ENCODE measurements at regions not wholly inside any gene's neighbourhood (a gene's known extent, or its start where the extent isn't known, plus 50 kb on each side); places are given as distances from the start of the nearest gene placed in this dataset.
A peak's percentile ranks its signal among the peaks of the same experiment; 100 is the strongest.
"Not testable (repeated sequence)": the region's sequence is repeated elsewhere in the genome, so short reads cannot be mapped to it uniquely, and the experiment has no call there.

DNA sequence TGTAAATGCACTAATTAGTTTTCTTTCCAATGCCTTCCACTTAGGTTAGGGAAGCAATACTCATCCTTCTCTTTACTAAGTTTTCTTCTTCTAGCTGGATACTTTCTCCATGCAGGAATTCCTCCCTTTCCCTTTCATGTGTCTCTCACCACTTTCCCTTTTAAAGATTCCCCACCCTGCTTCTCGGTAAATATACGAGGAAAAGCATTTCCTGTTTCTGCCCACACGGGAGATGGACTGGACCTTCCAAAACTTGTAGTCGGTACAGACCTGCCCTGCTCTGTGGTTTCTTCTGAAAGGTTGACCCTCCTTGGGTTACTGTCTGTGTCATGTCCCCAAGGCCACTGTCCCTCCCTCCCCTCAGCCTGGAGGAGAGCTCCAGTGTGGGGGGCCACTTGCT, 58.9 kb upstream of the LYZL2 start:
- intact Hi-C loops (cut with micrococcal nuclease; ENCODE audit: unreplicated experiment) = loop anchor here (5.0 kb wide), 1 partner anchor 39 kb away; no protein-coding TSS in a partner anchor
- TF ChIP-seq CTCF (IDR thresholded peaks at IDR 0.05; ENCODE audit: unreplicated experiment) = no peak

GRCh38 chr10:30687698-30688213, 58.2 kb upstream of the LYZL2 start:
- no TSS peak for BruUV-seq (replicated peaks)
- CTCF ChIA-PET = interaction anchor here (0.5 to 1.5 kb wide), 10 partner anchors 8 to 1226 kb away, joined by 3 to 11 read pairs (median 4); no protein-coding TSS in a partner anchor
- peak; percentile 84 for TF ChIP-seq CTCF (IDR thresholded peaks at IDR 0.05; ENCODE audit: unreplicated experiment)
- intact Hi-C loops (cut with micrococcal nuclease; ENCODE audit: unreplicated experiment) = loop anchor here (5.0 kb wide), 1 partner anchor 40 kb away; no protein-coding TSS in a partner anchor
- H3K36me3 Mint-ChIP-seq (ENCODE audit: insufficient read depth, unreplicated experiment) = no peaks in the 10 kb centered on the region
- no peak overlapping the region for H3K27ac Mint-ChIP-seq (ENCODE audit: unreplicated experiment)
- no peak overlapping the region for H3K4me3 Mint-ChIP-seq (ENCODE audit: low read depth, unreplicated experiment)
- H3K9me3 Mint-ChIP-seq (ENCODE audit: low read depth, unreplicated experiment) = no peaks in the 10 kb centered on the region
- H3K4me1 Mint-ChIP-seq (ENCODE audit: low read depth, unreplicated experiment) = peaks cover 15% of the 10 kb centered on the region
- H3K27me3 Mint-ChIP-seq (ENCODE audit: unreplicated experiment) = no peaks in the 10 kb centered on the region
- peak; percentile 92 for DNase-seq

More for the DNA sequence above, 58.9 kb upstream of the LYZL2 start:
- Mint-ChIP-seq H3K27me3 (ENCODE audit: unreplicated experiment) (no peaks in the 10 kb centered on the region), H3K4me1 (ENCODE audit: low read depth, unreplicated experiment) (peaks cover 15% of the 10 kb centered on the region), H3K9me3 (ENCODE audit: low read depth, unreplicated experiment) (no peaks in the 10 kb centered on the region), H3K27ac (ENCODE audit: unreplicated experiment) (no peak overlapping the region), H3K36me3 (ENCODE audit: insufficient read depth, unreplicated experiment) (no peaks in the 10 kb centered on the region), H3K4me3 (ENCODE audit: low read depth, unreplicated experiment) (no peak overlapping the region)
- no TSS peak for BruUV-seq (replicated peaks)
- CTCF ChIA-PET = interaction anchor here (0.6 to 1.4 kb wide), 3 partner anchors 13 to 30 kb away, joined by 3 to 4 read pairs (median 3); no protein-coding TSS in a partner anchor
- no peak for DNase-seq

DNA sequence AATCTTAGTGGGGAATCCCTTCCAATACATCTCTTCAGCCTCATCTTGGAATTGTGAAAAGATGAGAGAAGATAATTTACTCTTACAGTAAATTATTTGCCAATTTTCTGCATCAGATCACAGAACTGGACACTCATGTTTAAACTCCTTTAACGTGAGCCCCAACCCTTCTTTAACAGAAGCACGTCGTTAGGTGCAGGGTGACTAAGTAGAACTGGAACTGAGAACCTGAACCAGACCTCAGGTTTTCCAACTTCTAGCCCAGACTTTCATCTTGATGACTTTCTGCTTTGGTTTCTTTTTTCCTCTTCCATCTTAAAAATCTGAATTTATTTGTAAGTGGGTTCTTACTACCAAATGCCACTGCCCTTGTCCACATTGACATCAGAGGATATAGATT, 57.2 kb upstream of the LYZL2 start:
- no peaks in the 10 kb centered on the region for H3K27me3 Mint-ChIP-seq (ENCODE audit: unreplicated experiment)
- H3K27ac Mint-ChIP-seq (ENCODE audit: unreplicated experiment) = no peak overlapping the region
- no peak overlapping the region for H3K4me3 Mint-ChIP-seq (ENCODE audit: low read depth, unreplicated experiment)
- DNase-seq = no peak
- no peak for TF ChIP-seq CTCF (IDR thresholded peaks at IDR 0.05; ENCODE audit: unreplicated experiment)
- BruUV-seq (replicated peaks) = no TSS peak
- CTCF ChIA-PET = interaction anchor here (1.2 to 1.5 kb wide), 3 partner anchors 16 to 65 kb away, joined by 3 to 11 read pairs (median 5); no protein-coding TSS in a partner anchor
- no peaks in the 10 kb centered on the region for H3K36me3 Mint-ChIP-seq (ENCODE audit: insufficient read depth, unreplicated experiment)
- peaks cover 22% of the 10 kb centered on the region for H3K4me1 Mint-ChIP-seq (ENCODE audit: low read depth, unreplicated experiment)
- no peaks in the 10 kb centered on the region for H3K9me3 Mint-ChIP-seq (ENCODE audit: low read depth, unreplicated experiment)
- intact Hi-C loops (cut with micrococcal nuclease; ENCODE audit: unreplicated experiment) = loop anchor here (5.0 kb wide), 1 partner anchor 41 kb away; no protein-coding TSS in a partner anchor

DNA sequence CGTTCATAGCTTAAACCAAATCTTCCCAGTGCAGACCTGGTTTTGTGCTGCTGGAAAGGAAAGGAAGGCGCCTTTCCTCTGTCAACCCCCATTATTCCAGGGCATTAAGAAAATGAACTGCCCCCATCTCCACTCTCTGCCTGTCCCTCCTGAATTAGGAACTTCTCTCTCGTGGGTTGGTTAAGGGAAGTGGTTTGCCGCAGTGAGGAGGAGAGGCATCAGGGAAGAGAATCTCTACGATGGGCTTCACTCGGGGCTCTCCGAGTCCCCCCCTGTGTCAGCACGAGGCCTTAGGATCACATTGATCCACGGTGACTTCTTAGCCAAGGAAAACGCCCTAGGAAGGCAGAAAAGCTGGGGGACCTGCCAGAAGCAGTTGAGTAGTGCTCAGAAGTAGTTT, 53.9 kb upstream of the LYZL2 start:
- peaks cover 23% of the 10 kb centered on the region for H3K4me1 Mint-ChIP-seq (ENCODE audit: low read depth, unreplicated experiment)
- no TSS peak for BruUV-seq (replicated peaks)
- H3K9me3 Mint-ChIP-seq (ENCODE audit: low read depth, unreplicated experiment) = peaks cover 8% of the 10 kb centered on the region
- intact Hi-C loops (cut with micrococcal nuclease; ENCODE audit: unreplicated experiment) = no loop called here
- H3K4me3 Mint-ChIP-seq (ENCODE audit: low read depth, unreplicated experiment) = no peak overlapping the region
- H3K36me3 Mint-ChIP-seq (ENCODE audit: insufficient read depth, unreplicated experiment) = no peaks in the 10 kb centered on the region
- TF ChIP-seq CTCF (IDR thresholded peaks at IDR 0.05; ENCODE audit: unreplicated experiment) = no peak
- H3K27me3 Mint-ChIP-seq (ENCODE audit: unreplicated experiment) = no peaks in the 10 kb centered on the region
- no peak overlapping the region for H3K27ac Mint-ChIP-seq (ENCODE audit: unreplicated experiment)
- no peak for DNase-seq
- CTCF ChIA-PET = no interaction called here

GRCh38 chr10:30682377-30683199, 53.0 kb upstream of the LYZL2 start:
- H3K27ac Mint-ChIP-seq (ENCODE audit: unreplicated experiment) = peak overlapping the region; percentile 79
- H3K4me3 Mint-ChIP-seq (ENCODE audit: low read depth, unreplicated experiment); BruUV-seq (replicated peaks); H3K9me3 Mint-ChIP-seq (ENCODE audit: low read depth, unreplicated experiment); intact Hi-C loops (cut with micrococcal nuclease; ENCODE audit: unreplicated experiment); H3K27me3 Mint-ChIP-seq (ENCODE audit: unreplicated experiment); H3K36me3 Mint-ChIP-seq (ENCODE audit: insufficient read depth, unreplicated experiment): not testable (repeated sequence)
- CTCF ChIA-PET = interaction anchor here (1.1 to 1.4 kb wide), 2 partner anchors 12 to 18 kb away, joined by 3 to 5 read pairs; no protein-coding TSS in a partner anchor
- DNase-seq = peak; percentile 89
- peaks cover 20% of the 10 kb centered on the region for H3K4me1 Mint-ChIP-seq (ENCODE audit: low read depth, unreplicated experiment)

Data from Calu3 (cell line).